ENCODE measurements at regions not wholly inside any gene's neighbourhood (a gene's known extent, or its start where the extent isn't known, plus 50 kb on each side); places are given as distances from the start of the nearest gene placed in this dataset.

DNA sequence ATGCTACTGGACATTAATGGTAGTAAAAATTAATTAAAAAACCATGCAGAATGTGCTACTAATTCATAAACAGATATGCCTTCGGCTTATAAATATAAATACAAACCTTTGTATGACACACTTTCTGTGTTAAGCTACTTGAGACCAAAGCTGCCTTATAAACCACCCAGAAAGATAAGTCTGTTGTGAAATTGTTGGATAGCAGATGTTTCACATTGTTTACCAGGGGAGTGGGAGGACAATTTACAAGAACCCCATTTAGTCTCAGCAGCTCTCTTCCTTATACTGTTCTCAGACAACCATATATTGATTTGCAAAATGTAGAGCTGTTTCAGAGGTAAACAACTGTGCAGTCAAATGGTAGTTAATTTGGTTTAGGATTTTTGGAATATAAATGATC, 524.4 kb downstream of the PRR16 start:
- Histone ChIP-seq H3K4me1 (ENCODE audit: control insufficient read depth, insufficient read depth, low read length) (no peaks in the 10 kb centered on the region), H3K27ac (ENCODE audit: low read length) (no peak overlapping the region), H3K4me3 (ENCODE audit: low read length) (no peak overlapping the region), H3K27me3 (ENCODE audit: control insufficient read depth, insufficient read depth, low read length) (no peaks in the 10 kb centered on the region), H3K9me3 (ENCODE audit: control insufficient read depth, low read depth, low read length) (no peaks in the 10 kb centered on the region), H3K36me3 (ENCODE audit: control insufficient read depth, insufficient read depth, low read length) (no peaks in the 10 kb centered on the region)
- WGBS (ENCODE audit: insufficient coverage, low lambda C conversion rate): no CpG with 5 or more reads among the region's 1 CpG
- no peak for DNase-seq

DNA sequence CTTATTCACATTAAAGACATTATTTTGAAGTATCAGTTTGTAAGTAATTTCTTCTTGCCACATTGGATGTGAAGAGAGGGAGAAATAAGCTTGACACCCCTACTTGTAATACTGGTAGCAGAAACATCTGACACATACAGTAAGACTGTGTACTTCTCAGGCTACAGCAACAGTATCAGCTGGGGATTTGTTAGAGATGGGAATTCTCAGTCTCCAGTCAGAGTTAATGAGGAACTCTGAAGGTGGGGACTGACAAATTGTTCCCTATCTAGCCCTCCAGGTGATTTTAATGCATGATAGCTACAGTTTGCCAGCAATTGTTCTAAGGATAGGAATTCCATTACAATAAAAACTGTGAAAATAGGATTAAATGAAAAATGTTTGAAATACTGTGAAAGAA, 524.8 kb downstream of the PRR16 start:
- no peak for DNase-seq

DNA sequence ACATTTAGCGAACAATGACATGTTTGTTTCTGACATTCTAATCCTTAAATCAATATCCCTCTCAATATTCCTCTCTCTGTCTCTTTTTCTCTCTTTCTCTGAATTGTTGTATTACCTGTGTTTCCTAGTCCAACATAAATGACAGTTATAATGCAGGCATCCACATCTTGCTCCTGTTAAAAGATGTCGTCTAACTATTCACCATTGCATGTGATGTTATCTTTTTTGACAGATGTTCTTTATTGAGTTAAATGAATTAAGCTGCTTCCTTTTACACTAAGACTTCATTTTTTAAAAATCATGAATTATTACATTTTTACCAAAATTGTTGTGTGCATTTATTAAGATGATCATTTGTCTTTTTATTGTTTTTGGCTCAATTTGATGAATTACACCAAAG, 527.5 kb downstream of the PRR16 start:
- H3K36me3 ChIP-seq (ENCODE audit: control insufficient read depth, insufficient read depth, low read length): no peaks in the 10 kb centered on the region
- 63% methylated on average over 2 of the region's 2 CpGs for WGBS (ENCODE audit: insufficient coverage, low lambda C conversion rate)
- no peak for DNase-seq
- no peaks in the 10 kb centered on the region for H3K27me3 ChIP-seq (ENCODE audit: control insufficient read depth, insufficient read depth, low read length)
- no peak overlapping the region for H3K27ac ChIP-seq (ENCODE audit: low read length)
- no peak overlapping the region for H3K4me3 ChIP-seq (ENCODE audit: low read length)
- H3K9me3 ChIP-seq (ENCODE audit: control insufficient read depth, low read depth, low read length): no peaks in the 10 kb centered on the region
- H3K4me1 ChIP-seq (ENCODE audit: control insufficient read depth, insufficient read depth, low read length): no peaks in the 10 kb centered on the region

More for the DNA sequence above, 524.8 kb downstream of the PRR16 start:
- no peaks in the 10 kb centered on the region for H3K27me3 ChIP-seq (ENCODE audit: control insufficient read depth, insufficient read depth, low read length)
- H3K4me1 ChIP-seq (ENCODE audit: control insufficient read depth, insufficient read depth, low read length): no peaks in the 10 kb centered on the region
- no peak overlapping the region for H3K27ac ChIP-seq (ENCODE audit: low read length)
- H3K36me3 ChIP-seq (ENCODE audit: control insufficient read depth, insufficient read depth, low read length): no peaks in the 10 kb centered on the region
- H3K4me3 ChIP-seq (ENCODE audit: low read length): no peak overlapping the region
- H3K9me3 ChIP-seq (ENCODE audit: control insufficient read depth, low read depth, low read length): no peaks in the 10 kb centered on the region

DNA sequence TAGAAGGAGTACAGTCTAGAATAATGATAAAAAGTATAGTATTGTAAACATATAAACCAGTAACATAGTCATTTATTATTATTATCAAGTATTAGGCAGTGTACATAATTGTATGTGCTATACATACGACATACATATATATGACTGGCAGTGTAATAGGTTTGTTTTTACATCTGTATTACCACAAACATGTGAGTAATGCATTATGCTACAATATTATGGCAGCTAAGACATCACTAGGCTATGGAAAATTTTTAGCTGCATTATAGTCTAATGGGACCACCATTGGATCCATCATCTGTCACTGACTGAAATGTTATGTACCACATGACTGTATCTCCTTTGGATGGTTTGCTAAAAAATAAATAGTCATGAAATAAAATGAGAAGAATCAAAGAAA, 530.0 kb downstream of the PRR16 start:
- WGBS (ENCODE audit: insufficient coverage, low lambda C conversion rate): no CpG with 5 or more reads among the region's 1 CpG

DNA sequence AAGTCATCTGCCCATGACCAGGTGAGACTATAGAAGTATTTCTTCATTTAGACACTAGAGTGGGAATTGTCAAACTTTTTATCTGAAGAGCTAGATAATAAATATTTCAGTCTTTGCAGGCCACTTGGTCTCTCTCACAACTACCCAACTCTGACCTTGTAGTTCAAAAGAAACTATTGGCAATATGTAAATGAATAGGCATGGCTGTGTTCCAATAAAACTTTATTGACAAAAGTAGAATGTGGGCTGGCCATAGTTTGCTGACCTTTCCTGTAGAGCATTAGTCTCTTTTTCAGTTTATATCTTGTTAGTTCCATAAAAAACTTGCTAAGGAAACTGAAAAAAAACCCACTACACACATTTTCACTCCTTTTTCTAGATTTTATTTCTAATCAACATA, 535.5 kb downstream of the PRR16 start:
- DNase-seq: no peak
- Histone ChIP-seq H3K36me3 (ENCODE audit: control insufficient read depth, insufficient read depth, low read length) (no peaks in the 10 kb centered on the region), H3K27me3 (ENCODE audit: control insufficient read depth, insufficient read depth, low read length) (no peaks in the 10 kb centered on the region), H3K4me3 (ENCODE audit: low read length) (no peak overlapping the region), H3K27ac (ENCODE audit: low read length) (no peak overlapping the region), H3K4me1 (ENCODE audit: control insufficient read depth, insufficient read depth, low read length) (no peaks in the 10 kb centered on the region), H3K9me3 (ENCODE audit: control insufficient read depth, low read depth, low read length) (no peaks in the 10 kb centered on the region)

More for the DNA sequence above, 530.0 kb downstream of the PRR16 start:
- no peaks in the 10 kb centered on the region for H3K9me3 ChIP-seq (ENCODE audit: control insufficient read depth, low read depth, low read length)
- no peaks in the 10 kb centered on the region for H3K27me3 ChIP-seq (ENCODE audit: control insufficient read depth, insufficient read depth, low read length)
- no peak overlapping the region for H3K27ac ChIP-seq (ENCODE audit: low read length)
- H3K36me3 ChIP-seq (ENCODE audit: control insufficient read depth, insufficient read depth, low read length): no peaks in the 10 kb centered on the region
- no peak overlapping the region for H3K4me3 ChIP-seq (ENCODE audit: low read length)
- no peak for DNase-seq
- H3K4me1 ChIP-seq (ENCODE audit: control insufficient read depth, insufficient read depth, low read length): no peaks in the 10 kb centered on the region

DNA sequence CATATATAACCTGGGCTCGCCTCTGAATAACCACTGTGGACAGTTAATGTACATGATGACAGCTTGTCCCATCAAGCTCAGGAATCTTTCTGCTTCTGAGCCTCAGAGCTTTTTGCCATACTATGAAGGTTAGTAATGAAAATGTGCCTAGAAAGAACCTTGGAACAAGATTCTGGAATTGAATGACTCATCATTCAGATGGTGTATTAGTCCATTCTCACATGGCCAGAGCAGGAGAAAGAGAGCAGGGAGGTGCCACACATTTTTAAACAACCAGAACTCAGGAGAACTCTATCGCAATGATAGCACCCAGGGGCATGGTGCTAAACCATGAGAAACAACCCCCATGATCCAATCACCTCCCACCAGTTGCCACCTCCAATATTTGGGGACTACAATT, 542.1 kb downstream of the PRR16 start:
- Histone ChIP-seq H3K27me3 (ENCODE audit: control insufficient read depth, insufficient read depth, low read length) (no peaks in the 10 kb centered on the region), H3K27ac (ENCODE audit: low read length) (no peak overlapping the region), H3K4me3 (ENCODE audit: low read length) (no peak overlapping the region), H3K4me1 (ENCODE audit: control insufficient read depth, insufficient read depth, low read length) (no peaks in the 10 kb centered on the region), H3K9me3 (ENCODE audit: control insufficient read depth, low read depth, low read length) (no peaks in the 10 kb centered on the region), H3K36me3 (ENCODE audit: control insufficient read depth, insufficient read depth, low read length) (no peaks in the 10 kb centered on the region)
- DNase-seq: no peak
- no CpG with 5 or more reads among the region's 2 CpGs for WGBS (ENCODE audit: insufficient coverage, low lambda C conversion rate)

DNA sequence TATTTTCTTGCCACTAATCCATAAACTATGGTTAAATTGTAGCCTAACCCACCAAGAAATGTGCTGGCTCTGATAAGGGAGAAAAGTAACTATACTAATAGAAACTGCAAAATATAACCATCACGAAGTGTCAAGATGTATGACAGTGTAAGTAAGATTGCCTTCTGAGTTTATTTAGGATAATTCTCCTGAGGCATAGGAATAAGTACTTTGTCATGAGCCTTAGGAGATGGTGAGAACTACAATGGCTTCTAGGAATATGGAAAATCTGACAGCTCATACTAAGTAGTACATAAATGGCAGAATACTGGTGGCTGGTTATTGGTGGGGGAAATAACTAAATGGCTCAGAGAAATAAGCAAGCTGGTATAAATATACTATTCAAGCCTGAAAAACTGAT, 543.9 kb downstream of the PRR16 start:
- no peaks in the 10 kb centered on the region for H3K36me3 ChIP-seq (ENCODE audit: control insufficient read depth, insufficient read depth, low read length)
- no peak overlapping the region for H3K4me3 ChIP-seq (ENCODE audit: low read length)
- H3K4me1 ChIP-seq (ENCODE audit: control insufficient read depth, insufficient read depth, low read length): no peaks in the 10 kb centered on the region
- no CpG with 5 or more reads among the region's 1 CpG for WGBS (ENCODE audit: insufficient coverage, low lambda C conversion rate)
- H3K9me3 ChIP-seq (ENCODE audit: control insufficient read depth, low read depth, low read length): no peaks in the 10 kb centered on the region
- H3K27ac ChIP-seq (ENCODE audit: low read length): no peak overlapping the region
- DNase-seq: no peak
- H3K27me3 ChIP-seq (ENCODE audit: control insufficient read depth, insufficient read depth, low read length): no peaks in the 10 kb centered on the region

DNA sequence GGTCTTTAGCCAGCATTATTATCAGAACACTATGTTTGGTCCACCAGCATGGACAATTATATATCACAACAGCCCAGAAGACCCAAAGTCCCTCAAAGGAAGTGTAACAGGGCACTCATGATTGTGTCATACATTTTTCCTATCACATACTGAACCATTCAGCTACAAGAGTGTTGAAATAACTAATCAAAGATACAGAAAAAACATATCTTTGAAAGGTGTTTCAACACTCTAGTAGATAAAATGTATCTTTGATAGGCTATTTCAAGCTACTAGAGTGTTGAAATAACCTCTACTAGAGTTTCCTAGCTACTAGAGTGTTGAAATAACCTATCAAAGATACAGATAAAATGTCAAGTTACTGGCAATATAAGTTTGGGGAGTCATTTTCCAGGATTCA, 545.0 kb downstream of the PRR16 start:
- H3K27me3 ChIP-seq (ENCODE audit: control insufficient read depth, insufficient read depth, low read length): no peaks in the 10 kb centered on the region
- no peaks in the 10 kb centered on the region for H3K4me1 ChIP-seq (ENCODE audit: control insufficient read depth, insufficient read depth, low read length)
- no peak for DNase-seq
- no peak overlapping the region for H3K27ac ChIP-seq (ENCODE audit: low read length)
- no peak overlapping the region for H3K4me3 ChIP-seq (ENCODE audit: low read length)
- no peaks in the 10 kb centered on the region for H3K9me3 ChIP-seq (ENCODE audit: control insufficient read depth, low read depth, low read length)
- no peaks in the 10 kb centered on the region for H3K36me3 ChIP-seq (ENCODE audit: control insufficient read depth, insufficient read depth, low read length)

DNA sequence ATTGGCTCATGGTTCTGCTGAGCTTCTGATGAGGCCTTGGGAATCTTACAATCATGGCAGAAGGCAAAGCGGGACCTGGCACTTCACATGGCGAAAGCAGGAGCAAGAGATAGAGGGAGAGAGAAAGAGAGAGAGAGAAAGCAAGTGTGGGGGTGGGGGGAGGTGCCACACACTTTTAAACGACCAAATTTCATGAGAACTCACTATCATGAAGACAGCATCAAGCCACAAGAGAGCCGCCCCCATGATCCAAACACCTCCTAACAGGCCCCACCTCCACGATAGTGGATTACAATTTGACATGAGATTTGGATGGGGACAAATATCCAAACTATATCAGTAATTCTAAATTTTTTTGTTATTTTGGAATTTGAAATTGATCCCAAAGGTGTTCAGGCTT, 553.9 kb downstream of the PRR16 start:
- H3K9me3 ChIP-seq (ENCODE audit: control insufficient read depth, low read depth, low read length): no peaks in the 10 kb centered on the region
- H3K36me3 ChIP-seq (ENCODE audit: control insufficient read depth, insufficient read depth, low read length): no peaks in the 10 kb centered on the region
- WGBS (ENCODE audit: insufficient coverage, low lambda C conversion rate): no CpG with 5 or more reads among the region's 5 CpGs
- no peaks in the 10 kb centered on the region for H3K27me3 ChIP-seq (ENCODE audit: control insufficient read depth, insufficient read depth, low read length)
- H3K4me3 ChIP-seq (ENCODE audit: low read length): no peak overlapping the region
- H3K4me1 ChIP-seq (ENCODE audit: control insufficient read depth, insufficient read depth, low read length): no peaks in the 10 kb centered on the region
- no peak for DNase-seq
- H3K27ac ChIP-seq (ENCODE audit: low read length): no peak overlapping the region

DNA sequence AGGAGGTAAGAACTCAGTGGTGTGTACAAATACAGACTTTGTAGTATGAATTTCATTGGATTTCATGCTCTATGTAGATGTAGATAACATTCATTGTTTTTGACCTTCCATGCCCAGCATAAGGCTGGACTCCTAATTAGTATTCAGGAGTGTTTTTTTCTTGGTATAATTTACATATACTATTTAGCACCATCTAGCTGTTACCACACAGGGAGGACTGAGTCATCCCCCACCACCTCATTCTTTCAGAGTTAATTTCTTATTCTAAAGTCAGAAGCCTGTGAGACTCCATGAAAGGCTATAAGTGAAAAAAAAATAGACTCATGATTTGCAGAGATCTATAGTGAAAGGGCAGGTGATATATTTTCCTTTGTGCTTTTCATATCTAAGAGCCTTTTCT, 555.0 kb downstream of the PRR16 start:
- Histone ChIP-seq H3K36me3 (ENCODE audit: control insufficient read depth, insufficient read depth, low read length) (no peaks in the 10 kb centered on the region), H3K4me1 (ENCODE audit: control insufficient read depth, insufficient read depth, low read length) (no peaks in the 10 kb centered on the region), H3K27ac (ENCODE audit: low read length) (no peak overlapping the region), H3K27me3 (ENCODE audit: control insufficient read depth, insufficient read depth, low read length) (no peaks in the 10 kb centered on the region), H3K9me3 (ENCODE audit: control insufficient read depth, low read depth, low read length) (no peaks in the 10 kb centered on the region), H3K4me3 (ENCODE audit: low read length) (no peak overlapping the region)
- no peak for DNase-seq

DNA sequence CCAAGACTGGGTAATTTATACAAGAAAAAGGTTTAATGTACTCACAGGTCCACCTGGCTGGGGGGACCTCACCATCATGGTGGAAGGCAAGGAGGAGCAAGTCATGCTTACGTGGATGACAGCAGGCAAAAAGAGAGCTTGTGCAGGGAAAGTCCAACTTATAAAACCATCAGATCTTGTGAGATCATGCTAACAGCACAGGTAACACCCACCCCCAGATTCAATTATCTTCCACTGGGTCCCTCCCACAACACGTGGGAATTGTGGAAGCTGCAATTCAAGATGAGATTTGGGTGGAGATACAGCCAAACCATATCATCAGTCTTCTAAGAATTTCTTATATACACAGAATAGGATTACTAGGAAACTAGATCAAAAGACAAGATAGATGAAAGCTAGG, 555.6 kb downstream of the PRR16 start:
- H3K27ac ChIP-seq (ENCODE audit: low read length): no peak overlapping the region
- H3K4me1 ChIP-seq (ENCODE audit: control insufficient read depth, insufficient read depth, low read length): no peaks in the 10 kb centered on the region
- no peaks in the 10 kb centered on the region for H3K36me3 ChIP-seq (ENCODE audit: control insufficient read depth, insufficient read depth, low read length)
- no CpG with 5 or more reads among the region's 2 CpGs for WGBS (ENCODE audit: insufficient coverage, low lambda C conversion rate)
- H3K27me3 ChIP-seq (ENCODE audit: control insufficient read depth, insufficient read depth, low read length): no peaks in the 10 kb centered on the region
- H3K4me3 ChIP-seq (ENCODE audit: low read length): no peak overlapping the region
- no peak for DNase-seq
- no peaks in the 10 kb centered on the region for H3K9me3 ChIP-seq (ENCODE audit: control insufficient read depth, low read depth, low read length)

DNA sequence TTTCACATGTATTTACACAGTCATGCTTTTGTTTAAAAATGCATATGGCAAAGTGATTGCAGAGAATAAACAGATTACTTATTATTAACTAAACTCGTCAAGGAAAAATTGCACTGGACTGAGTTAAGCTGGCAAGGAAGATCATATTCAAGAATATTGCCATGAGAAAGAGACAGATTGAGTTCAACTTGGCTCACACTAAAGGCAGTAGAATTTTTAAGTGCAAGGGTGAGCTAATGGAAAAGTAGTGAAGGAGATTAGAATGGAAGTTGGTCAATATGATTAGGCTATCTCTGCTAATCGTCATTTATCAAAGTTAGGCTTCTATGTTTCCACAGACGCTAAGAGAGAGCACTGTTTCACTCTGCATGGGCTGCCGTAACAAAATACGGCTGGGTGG, 557.6 kb downstream of the PRR16 start:
- no peak for DNase-seq
- no peak overlapping the region for H3K27ac ChIP-seq (ENCODE audit: low read length)
- no peaks in the 10 kb centered on the region for H3K9me3 ChIP-seq (ENCODE audit: control insufficient read depth, low read depth, low read length)
- H3K4me3 ChIP-seq (ENCODE audit: low read length): no peak overlapping the region
- WGBS (ENCODE audit: insufficient coverage, low lambda C conversion rate): 100% methylated on average over 1 of the region's 5 CpGs
- H3K27me3 ChIP-seq (ENCODE audit: control insufficient read depth, insufficient read depth, low read length): no peaks in the 10 kb centered on the region
- no peaks in the 10 kb centered on the region for H3K4me1 ChIP-seq (ENCODE audit: control insufficient read depth, insufficient read depth, low read length)
- no peaks in the 10 kb centered on the region for H3K36me3 ChIP-seq (ENCODE audit: control insufficient read depth, insufficient read depth, low read length)

All from large intestine (tissue), 3 donors.